Embryonic facial prominence (tissue), 1 donor: ENCODE measurements at regions not wholly inside any gene's neighbourhood (a gene's known extent, or its start where the extent isn't known, plus 50 kb on each side); places are given as distances from the start of the nearest gene placed in this dataset.
"Not testable (repeated sequence)": the region's sequence is repeated elsewhere in the genome, so short reads cannot be mapped to it uniquely, and the experiment has no call there.

Experiments
- DNase-seq: peaks from one replicate; pipeline ENCODE4 v3.0.0-alpha.2; 2016; ENCODE audit errors: extremely low spot score

DNA sequence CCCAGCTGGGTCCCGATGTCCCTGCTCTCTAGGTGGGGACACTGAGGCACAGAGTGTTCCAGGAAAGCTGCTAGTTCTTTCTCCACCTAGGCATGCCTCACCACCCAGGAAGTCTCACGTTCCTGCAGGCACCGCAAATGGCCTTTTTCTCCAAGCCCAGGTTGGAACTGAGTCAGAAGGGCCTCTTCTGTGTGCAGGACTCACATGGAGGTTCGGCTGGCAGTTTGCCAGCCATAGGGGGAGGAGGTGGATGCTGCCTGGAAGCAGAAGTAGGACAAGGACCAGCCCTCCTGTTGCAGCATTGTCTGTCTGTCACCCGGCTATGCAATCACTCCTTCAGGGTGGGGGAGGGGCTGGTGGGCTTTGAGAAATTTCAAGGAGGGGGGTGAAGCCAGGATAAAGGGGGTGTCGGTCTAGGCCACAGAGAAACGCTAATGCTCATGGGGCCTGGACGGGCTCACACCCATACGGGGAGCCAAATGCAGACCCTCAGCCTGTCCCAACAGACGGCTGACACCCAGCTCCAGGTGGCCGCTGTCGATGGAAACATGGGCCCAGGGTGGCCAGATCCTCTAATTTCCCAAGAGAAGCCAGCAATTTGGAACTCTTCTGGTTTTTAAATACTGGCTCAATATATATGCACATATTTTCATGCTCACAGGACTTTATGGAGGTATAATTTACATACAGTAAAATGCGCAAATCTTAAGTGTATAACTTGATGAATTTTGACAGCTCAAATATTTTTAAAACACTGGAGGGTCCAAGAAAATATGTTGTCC, 120.5 kb downstream of the PHETA1 start:
- DNase-seq, result no peak

- no peak for DNase-seq
These were observed 121.7 kb downstream of the PHETA1 start for GRCh38 chr12:111247083-111247783.

DNA sequence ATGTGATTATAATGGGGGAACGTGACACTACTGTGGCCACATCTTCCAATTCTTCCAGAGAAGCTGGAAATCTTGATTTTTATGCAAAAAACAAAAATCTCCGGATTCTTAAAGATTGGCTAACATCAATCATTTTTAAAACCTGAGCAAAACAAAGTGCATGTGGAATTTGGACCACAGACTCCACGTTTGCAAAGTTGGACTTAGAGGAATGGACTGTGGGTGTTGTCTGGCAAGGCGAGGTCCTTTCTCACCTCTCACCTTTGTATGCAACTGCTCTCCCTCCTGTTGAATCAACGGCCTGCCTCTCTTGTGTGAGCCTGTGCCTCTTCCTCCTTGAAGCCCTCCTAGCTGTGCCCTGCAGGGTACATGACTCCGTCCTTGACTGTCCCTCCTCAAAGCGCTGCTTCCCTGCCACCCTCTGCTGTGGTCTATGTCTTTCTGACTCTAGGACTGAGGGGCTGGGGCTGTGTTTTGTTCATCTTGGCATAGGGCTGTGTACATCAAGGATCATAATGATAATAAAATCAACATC, 122.4 kb downstream of the PHETA1 start:
- DNase-seq, result no peak

GRCh38 chr12:111245701-111246476, 123.0 kb downstream of the PHETA1 start:
- no peak for DNase-seq

- DNase-seq, result no peak
These were observed 124.2 kb downstream of the PHETA1 start for GRCh38 chr12:111244673-111245072.

DNA sequence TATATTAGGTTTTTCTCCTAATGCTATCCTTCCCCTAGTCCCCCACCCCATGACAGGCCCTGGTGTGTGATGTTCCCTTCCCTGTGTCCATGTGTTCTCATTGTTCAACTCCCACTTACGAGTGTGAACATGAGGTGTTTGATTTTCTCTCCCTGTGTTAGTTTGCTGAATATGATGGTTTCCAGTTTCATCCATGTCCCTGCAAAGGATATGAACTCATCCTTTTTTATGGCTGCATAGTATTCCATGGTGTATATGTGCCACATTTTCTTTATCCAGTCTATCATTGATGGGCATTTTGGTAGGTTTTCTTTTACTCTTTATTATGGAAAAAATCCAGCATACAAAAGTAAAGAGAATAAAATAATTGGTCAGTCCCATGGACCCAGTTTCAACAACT, 126.1 kb downstream of the PHETA1 start:
- not testable (repeated sequence) for DNase-seq

DNA sequence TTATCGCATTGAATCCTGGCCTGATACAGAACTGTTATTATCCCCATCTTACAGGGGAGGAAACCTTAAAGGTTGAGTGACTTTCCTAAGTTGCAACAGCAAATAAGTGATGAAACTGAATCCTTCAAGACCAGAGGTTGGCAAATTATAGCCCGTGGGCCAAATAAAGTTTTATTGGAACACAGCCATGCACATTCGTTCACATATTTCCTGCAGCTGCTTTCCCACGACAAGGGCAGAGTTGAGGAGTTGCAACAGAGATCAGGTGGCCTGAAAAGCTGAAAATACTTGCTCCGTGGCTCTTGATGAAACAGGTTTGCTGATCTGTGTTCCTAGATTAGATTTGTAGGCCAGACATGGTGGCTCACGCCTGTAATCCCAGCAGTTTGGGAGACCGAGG, 126.7 kb downstream of the PHETA1 start:
- no peak for DNase-seq

- DNase-seq, result no peak
These were observed 128.5 kb downstream of the PHETA1 start for GRCh38 chr12:111240374-111240773.

GRCh38 chr12:111239235-111239634, 129.7 kb downstream of the PHETA1 start:
- no peak for DNase-seq

DNA sequence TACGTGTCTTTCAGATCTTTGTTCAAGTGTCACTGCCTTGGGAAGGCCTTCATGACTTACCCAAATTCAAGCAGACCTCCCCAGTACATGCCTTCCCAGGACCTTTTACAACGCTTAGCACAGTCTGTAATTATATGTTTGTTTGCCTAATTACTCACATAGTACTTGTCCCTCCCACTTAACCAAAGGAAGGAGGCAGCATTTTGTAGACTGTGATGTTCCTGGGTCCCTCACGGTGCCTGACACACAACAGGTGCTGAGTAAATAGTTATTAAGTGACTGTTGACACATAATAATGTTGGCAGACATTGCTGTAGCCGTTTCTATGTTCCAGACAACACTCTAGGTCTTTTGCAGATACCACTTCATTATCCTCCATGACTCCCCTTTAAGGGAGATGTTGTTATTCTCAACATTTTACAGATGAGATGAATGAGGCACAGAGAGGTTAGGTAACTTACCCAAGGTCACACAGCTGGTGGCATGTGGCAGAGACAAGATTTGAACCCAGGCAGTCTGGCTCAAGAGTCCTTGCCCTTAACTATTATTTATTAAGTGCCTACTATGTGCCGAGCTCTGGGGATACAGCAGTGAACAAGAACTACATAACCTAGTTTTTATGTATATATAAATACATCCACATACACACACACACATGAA, 130.7 kb downstream of the PHETA1 start:
- no peak for DNase-seq

- not testable (repeated sequence) for DNase-seq
These were observed 134.4 kb downstream of the PHETA1 start for GRCh38 chr12:111234491-111234890.

- DNase-seq, result no peak
These were observed 135.1 kb downstream of the PHETA1 start for GRCh38 chr12:111233786-111234185.

DNA sequence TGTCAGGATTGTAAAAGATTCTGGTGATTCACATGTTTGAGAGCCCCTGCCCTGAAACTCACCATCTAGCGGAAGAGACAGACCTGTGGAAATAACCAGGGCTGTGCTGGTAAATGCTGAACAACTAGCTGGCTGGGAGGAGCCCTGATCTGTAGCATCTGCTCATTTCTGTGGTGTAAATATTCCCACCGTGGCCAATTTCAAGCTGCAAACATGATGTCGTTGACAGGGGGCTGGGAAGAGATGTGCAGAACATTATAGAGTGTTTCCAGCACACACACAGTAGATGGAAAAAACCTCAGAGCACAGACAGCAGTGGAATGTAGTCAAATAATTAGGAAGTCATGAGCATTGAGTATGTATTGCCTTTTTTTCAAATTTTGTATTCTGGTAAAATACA, 138.2 kb downstream of the PHETA1 start:
- no peak for DNase-seq

DNA sequence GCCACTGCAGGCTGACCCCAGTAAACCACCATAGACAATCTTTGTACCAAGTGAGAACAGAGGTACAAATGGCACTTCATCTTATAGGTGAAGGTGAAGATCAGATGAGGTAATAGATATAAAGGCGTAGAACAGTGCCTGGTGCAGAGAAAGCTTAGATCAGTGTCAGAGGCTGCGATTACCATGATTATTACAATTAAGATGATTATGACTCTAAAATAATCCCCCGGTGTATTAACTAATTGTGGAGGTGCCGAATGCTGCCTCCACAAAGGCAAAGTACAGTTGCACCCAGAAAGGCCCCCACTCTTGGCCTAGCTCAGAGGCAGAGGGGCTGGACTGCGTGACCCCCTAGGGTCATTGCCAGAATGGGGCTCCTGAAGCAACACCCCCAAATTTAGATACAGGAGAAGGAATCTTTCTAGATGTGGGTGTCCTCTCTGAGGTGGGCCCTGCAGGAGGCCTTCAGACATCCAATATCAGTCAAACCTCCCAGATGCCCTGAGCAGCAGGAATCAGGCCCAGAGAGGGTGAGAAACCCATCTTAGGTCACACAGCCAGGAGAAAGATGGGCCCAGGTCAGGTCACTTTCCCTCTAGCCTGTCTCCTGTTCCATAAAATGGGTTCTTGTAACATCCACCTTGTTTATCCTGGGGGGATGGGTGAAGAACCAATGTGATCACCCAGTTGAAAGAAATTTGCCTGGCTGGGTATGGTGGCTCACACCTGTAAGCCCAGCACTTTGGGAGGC, 139.8 kb downstream of the PHETA1 start:
- DNase-seq, result no peak

GRCh38 chr12:111227476-111228420, 141.1 kb downstream of the PHETA1 start:
- no peak for DNase-seq

DNA sequence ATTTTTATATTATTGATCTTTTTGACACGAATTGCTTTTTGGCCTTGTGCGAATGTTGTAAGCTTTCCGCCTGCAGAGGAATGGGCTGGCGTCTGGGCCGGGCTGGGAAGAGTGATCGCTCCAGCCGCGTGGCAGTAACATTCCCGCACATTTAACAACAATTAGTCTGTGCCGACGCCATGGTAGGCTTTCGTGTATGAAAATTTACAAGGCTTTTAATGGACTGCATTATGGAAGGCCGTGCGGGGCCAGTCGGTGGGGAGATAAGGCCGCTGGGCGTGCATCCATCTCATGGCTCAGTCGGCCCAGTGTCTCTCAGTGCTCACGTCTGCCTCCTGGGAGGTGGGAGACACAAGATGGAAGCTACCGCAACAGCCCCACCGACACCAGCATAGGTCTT, 142.2 kb downstream of the PHETA1 start:
- DNase-seq, result no peak

DNA sequence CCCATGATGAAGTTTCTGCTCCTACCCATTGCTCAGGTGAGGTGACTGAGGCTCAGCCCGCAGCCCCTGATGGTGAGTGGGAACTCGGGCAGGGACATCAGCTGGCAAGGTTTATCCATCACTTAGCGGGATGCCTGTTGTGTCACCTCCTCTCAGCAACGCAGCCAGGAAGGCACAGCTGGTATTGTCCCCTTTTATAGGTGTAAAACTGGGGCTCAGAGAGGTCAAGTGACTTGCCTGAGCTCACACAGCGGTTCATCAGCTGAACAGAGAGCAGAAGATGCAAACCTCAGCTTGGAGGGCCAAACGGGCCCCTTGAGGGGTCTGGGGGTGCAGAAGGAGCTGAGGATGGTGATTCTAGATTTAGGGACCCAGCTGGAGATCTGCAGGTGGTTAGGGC, 143.6 kb downstream of the PHETA1 start:
- DNase-seq, result no peak

- DNase-seq, result no peak
These were observed 144.5 kb downstream of the PHETA1 start for GRCh38 chr12:111224186-111225066.

DNA sequence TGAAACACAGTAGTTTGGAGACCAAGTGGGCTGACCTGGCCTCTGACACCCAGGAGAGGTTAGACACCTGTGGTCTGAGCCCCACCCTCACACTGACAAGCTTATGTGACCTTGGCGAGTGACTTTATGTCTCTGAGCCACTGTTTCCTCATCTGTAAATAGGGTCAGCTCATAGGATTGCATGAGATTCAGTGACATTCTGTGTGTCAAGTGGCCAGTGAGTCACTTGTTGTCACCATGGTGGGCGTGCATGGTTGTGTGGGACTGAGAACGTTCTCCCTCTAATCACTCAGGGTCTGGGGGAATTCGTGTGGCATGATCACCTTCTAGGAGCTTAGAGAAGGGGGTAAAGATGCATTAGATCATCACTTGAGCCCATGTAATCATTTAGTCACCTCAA, 146.4 kb downstream of the PHETA1 start:
- DNase-seq, result no peak
